H1 (cell line): ENCODE measurements at regions not wholly inside any gene's neighbourhood (a gene's known extent, or its start where the extent isn't known, plus 50 kb on each side); places are given as distances from the start of the nearest gene placed in this dataset.

Source experiments
- CTCF ChIA-PET: fragments of 300-600 bp; sonication (Branson Sonifier 250); formaldehyde crosslinking; loops from one replicate; lab custom pipeline; 2021; ENCODE audit not compliant: partially characterized antibody; lab: Charles Lee
- POLR2A ChIA-PET: fragments of 300-600 bp; sonication (Branson Sonifier 250); formaldehyde crosslinking; loops from one replicate; lab custom pipeline; 2021; ENCODE audit warnings: inconsistent platforms; ENCODE audit not compliant: partially characterized antibody; lab: Charles Lee
- DNase-seq, 2 experiments: peaks; one replicate each; pipeline versions ENCODE4 v3.0.0 to v3.0.0-alpha.2; 2010 to 2022; ENCODE audit warnings: low spot score in 2 of 2, low read depth in 1 of 2, mixed read lengths in 1 of 2
- FAIRE-seq: peaks from 2 replicates; lab custom pipeline; 2011; peaks lifted over from hg19 to GRCh38; lab: Jason Lieb, UNC
- H2AFZ ChIP-seq: 2 replicates; pipeline ENCODE4 v1.8.1; 2012; ENCODE audit warnings: low read length, inconsistent platforms
- H2AK5ac ChIP-seq: 2 replicates; pipeline ENCODE4 v1.6.1; 2013; ENCODE audit warnings: low read depth, low read length
- H2BK120ac ChIP-seq: replicated peaks from 2 replicates; pipeline ENCODE3; 2013; ENCODE audit warnings: low read depth, low read length, inconsistent platforms
- H2BK12ac ChIP-seq: 2 replicates; pipeline ENCODE4 v1.6.1; 2013; ENCODE audit warnings: low read depth, low read length
- H2BK15ac ChIP-seq: 2 replicates; pipeline ENCODE4 v1.6.1; 2013; ENCODE audit warnings: low read length
- H2BK20ac ChIP-seq: 2 replicates; pipeline ENCODE4 v1.6.1; 2013; ENCODE audit warnings: low read length
- H2BK5ac ChIP-seq: 2 replicates; pipeline ENCODE4 v1.6.1; 2013; ENCODE audit warnings: low read depth, low read length
- H3K14ac ChIP-seq: 2 replicates; pipeline ENCODE4 v1.6.1; 2013; ENCODE audit warnings: inconsistent platforms; ENCODE audit not compliant: insufficient read length
- H3K18ac ChIP-seq: 2 replicates; pipeline ENCODE4 v1.6.1; 2013; ENCODE audit warnings: low read length; ENCODE audit errors: extremely low read depth
- H3K23ac ChIP-seq: 2 replicates; pipeline ENCODE4 v1.6.1; 2013; ENCODE audit warnings: inconsistent platforms; ENCODE audit not compliant: insufficient read length
- H3K23me2 ChIP-seq: 2 replicates; pipeline ENCODE4 v1.6.1; 2013; ENCODE audit warnings: low read depth, low read length
- H3K27ac ChIP-seq: 2 replicates; pipeline ENCODE4 v1.6.1; 2011; ENCODE audit warnings: low read depth, low read length, inconsistent platforms
- H3K27me3 ChIP-seq, 4 experiments: replicated peaks in 1 of 4; 1 replicate in 1 of 4; 2 replicates in 3 of 4; pipeline versions ENCODE4 v1.6.1 to v1.8.1; 2011 to 2013; ENCODE audit warnings: low read length in 3 of 4, mild to moderate bottlenecking in 3 of 4, inconsistent platforms in 2 of 4, mixed read lengths in 2 of 4, moderate library complexity in 1 of 4; ENCODE audit not compliant: control insufficient read depth in 3 of 4, insufficient read depth in 3 of 4; ENCODE audit errors: extremely low read depth in 1 of 4
- H3K36me3 ChIP-seq, 4 experiments: 2 replicates each; pipeline versions ENCODE4 v1.6.1 to v1.8.1; 2011 to 2013; ENCODE audit warnings: mild to moderate bottlenecking in 4 of 4, low read length in 3 of 4, moderate library complexity in 2 of 4, control low read depth in 1 of 4, inconsistent platforms in 1 of 4; ENCODE audit not compliant: insufficient read depth in 4 of 4, control insufficient read depth in 2 of 4
- H3K4ac ChIP-seq: replicated peaks from 2 replicates; pipeline ENCODE3; 2013; ENCODE audit warnings: low read length, low read depth, mixed read lengths, inconsistent platforms; ENCODE audit not compliant: insufficient read length
- H3K4me1 ChIP-seq, 4 experiments: replicated peaks in 1 of 4; 1 replicate in 1 of 4; 2 replicates in 3 of 4; pipeline versions ENCODE4 v1.6.1 to v1.8.1; 2011 to 2013; ENCODE audit warnings: low read length in 3 of 4, inconsistent platforms in 2 of 4, mixed read lengths in 1 of 4; ENCODE audit not compliant: insufficient read depth in 4 of 4, control insufficient read depth in 3 of 4
- H3K4me2 ChIP-seq, 2 experiments: 2 replicates each; pipeline versions ENCODE4 v1.6.1 to v1.8.1; 2011 to 2013; ENCODE audit warnings: low read depth in 2 of 2, low read length in 2 of 2, control low read depth in 1 of 2, inconsistent platforms in 1 of 2, mild to moderate bottlenecking in 1 of 2; ENCODE audit not compliant: insufficient read depth in 1 of 2
- H3K4me3 ChIP-seq, 4 experiments: fragments of 200-600, 300-600 bp in 1 of 4; sonication (generic), shearing (Covaris generic), sonication (Bioruptor Twin) in 1 of 4; 2 replicates each; pipeline versions ENCODE4 v1.5.1 to v1.8.1; 2011 to 2016; ENCODE audit warnings: low read length in 4 of 4, low read depth in 3 of 4, control low read depth in 2 of 4, inconsistent platforms in 2 of 4, mild to moderate bottlenecking in 2 of 4, mixed read lengths in 1 of 4, moderate library complexity in 1 of 4; ENCODE audit not compliant: insufficient read depth in 2 of 4; ENCODE audit errors: extremely low read depth in 1 of 4
- H3K56ac ChIP-seq: replicated peaks from 2 replicates; pipeline ENCODE3; 2013; ENCODE audit warnings: low read depth, mild to moderate bottlenecking, mixed read lengths, low read length, inconsistent platforms; ENCODE audit not compliant: insufficient read length
- H3K79me1 ChIP-seq: 2 replicates; pipeline ENCODE4 v1.6.1; 2013; ENCODE audit warnings: low read depth, low read length, control low read depth
- H3K79me2 ChIP-seq, 2 experiments: 2 replicates each; pipeline versions ENCODE4 v1.6.1 to v1.8.1; 2012 to 2013; ENCODE audit warnings: low read length in 2 of 2, mild to moderate bottlenecking in 2 of 2, inconsistent platforms in 1 of 2; ENCODE audit not compliant: insufficient read depth in 2 of 2, control insufficient read depth in 1 of 2
- H3K9ac ChIP-seq, 4 experiments: replicated peaks in 1 of 4; 1 replicate in 1 of 4; 2 replicates in 3 of 4; pipeline versions ENCODE4 v1.6.1 to v1.8.1; 2011 to 2013; ENCODE audit warnings: low read depth in 3 of 4, low read length in 3 of 4, control low read depth in 2 of 4, mild to moderate bottlenecking in 2 of 4, moderate library complexity in 2 of 4, inconsistent platforms in 1 of 4; ENCODE audit errors: extremely low read depth in 1 of 4
- H3K9me3 ChIP-seq, 2 experiments: 2 replicates each; pipeline versions ENCODE4 v1.6.1 to v1.8.1; 2012 to 2013; ENCODE audit warnings: mild to moderate bottlenecking in 2 of 2, moderate library complexity in 2 of 2, control low read depth in 1 of 2, inconsistent platforms in 1 of 2, low read depth in 1 of 2, low read length in 1 of 2, mixed read lengths in 1 of 2; ENCODE audit not compliant: insufficient read depth in 2 of 2
- H4K20me1 ChIP-seq, 2 experiments: replicated peaks in 1 of 2; 2 replicates each; pipeline versions ENCODE3 to v1.8.1; 2011 to 2013; ENCODE audit warnings: inconsistent platforms in 2 of 2, low read length in 2 of 2, mild to moderate bottlenecking in 1 of 2; ENCODE audit not compliant: insufficient read depth in 2 of 2, control insufficient read depth in 1 of 2
- H4K5ac ChIP-seq: 2 replicates; pipeline ENCODE4 v1.6.1; 2013; ENCODE audit warnings: low read length, low read depth, mixed read lengths, inconsistent platforms; ENCODE audit not compliant: insufficient read length
- H4K8ac ChIP-seq: 2 replicates; pipeline ENCODE4 v1.8.0; 2013; ENCODE audit warnings: mild to moderate bottlenecking, moderate library complexity, low read length, inconsistent platforms; ENCODE audit not compliant: insufficient read depth; ENCODE audit errors: extremely low read depth
- H4K91ac ChIP-seq: replicated peaks from 2 replicates; pipeline ENCODE3; 2013; ENCODE audit warnings: low read length, mixed read lengths, inconsistent platforms; ENCODE audit not compliant: insufficient read length
- FOSL1 ChIP-seq: IDR thresholded peaks from 2 replicates; pipeline ENCODE4 v1.6.1; 2011; ENCODE audit warnings: mild to moderate bottlenecking, low read depth, low read length, moderate library complexity; ENCODE audit not compliant: insufficient read depth
- PHF8 ChIP-seq: fragments of 200-600 bp; sonication (generic); conservative IDR thresholded peaks from 2 replicates; pipeline ENCODE4 v1.7.1; 2012; ENCODE audit warnings: low read depth, mild to moderate bottlenecking, inconsistent platforms, low read length, moderate library complexity
- SIRT6 ChIP-seq: IDR thresholded peaks from one replicate; pipeline ENCODE4 v1.7.1; 2012; ENCODE audit warnings: low read length, inconsistent platforms
- TAF7 ChIP-seq: optimal IDR thresholded peaks from 2 replicates; pipeline ENCODE3; 2011; ENCODE audit warnings: low read depth, mild to moderate bottlenecking, inconsistent platforms, low read length, moderate library complexity, borderline replicate concordance
- WGBS, 2 experiments: shearing (Covaris generic) in 1 of 2; methylation state at CpG; one replicate each; pipeline versions ENCODE4 v1.1.6 to v1.1.7; 2013 to 2015; ENCODE audit warnings: low lambda C conversion rate in 2 of 2, mixed read lengths in 2 of 2, inconsistent platforms in 1 of 2, low coverage in 1 of 2, missing lambda C conversion rate in 1 of 2; ENCODE audit not compliant: insufficient replicate concordance in 2 of 2, insufficient coverage in 1 of 2, insufficient read length in 1 of 2; ENCODE audit errors: extremely low coverage in 1 of 2, missing lambda C conversion rate in 1 of 2; 5-methylcytosine and 5-hydroxymethylcytosine counted together

DNA sequence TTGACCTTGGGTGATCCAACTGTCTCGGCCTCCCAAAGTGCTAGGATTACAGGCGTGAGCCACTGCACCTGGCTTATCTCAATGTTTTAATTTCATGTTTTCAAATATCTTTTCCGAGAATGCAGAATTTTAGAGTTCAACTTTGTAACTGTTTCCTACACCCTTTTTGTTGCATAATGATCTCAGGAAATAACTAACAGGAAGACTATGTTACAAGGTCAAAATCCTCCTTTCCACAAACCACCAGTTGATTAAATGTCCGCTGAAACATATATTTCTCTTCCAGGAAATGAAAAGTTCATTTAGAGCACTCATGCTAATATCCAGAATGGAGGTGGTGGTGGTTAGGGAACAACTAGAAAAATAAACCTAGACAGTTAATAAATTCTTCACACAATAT, 377.8 kb downstream of the PPP4R3C start:
- Histone ChIP-seq H4K20me1 (no peaks in the 10 kb centered on the region), H2BK120ac (no peak overlapping the region), H3K27me3 (no peaks in the 10 kb centered on the region), H3K4me3 (no peak overlapping the region), H3K23ac (no peak overlapping the region), H2AFZ (no peak overlapping the region), H3K36me3 (no peaks in the 10 kb centered on the region), H2BK5ac (no peak overlapping the region), H3K79me2 (no peaks in the 10 kb centered on the region), H2BK12ac (no peak overlapping the region), H3K9ac (no peak overlapping the region), H2AK5ac (no peak overlapping the region), H3K27ac (no peak overlapping the region), H3K18ac (no peak overlapping the region), H4K8ac (no peak overlapping the region), H2BK20ac (no peak overlapping the region), H2BK15ac (no peak overlapping the region), H3K14ac (no peak overlapping the region), H3K4ac (no peak overlapping the region), H3K9me3 (no peaks in the 10 kb centered on the region), H3K4me1 (no peaks in the 10 kb centered on the region), H3K4me2 (no peak overlapping the region), H3K56ac (no peak overlapping the region), H4K91ac (no peak overlapping the region), H4K5ac (no peak overlapping the region), H3K79me1 (no peaks in the 10 kb centered on the region)
- whole genome bisulfite sequencing, 2 experiments, result 95% methylated on average over 2 of the region's 4 CpGs; no CpG with 5 or more reads in 1 of the 2 experiments
- CTCF ChIA-PET, result no interaction called here
- POLR2A ChIA-PET, result no interaction called here
- FAIRE-seq (no peak), DNase-seq (no peak)
- TF ChIP-seq FOSL1, result no peak
- no peak for TF ChIP-seq TAF7
- TF ChIP-seq PHF8, result no peak
- TF ChIP-seq SIRT6, result no peak
- TF ChIP-seq, all 59 proteins: peak for 0
- no peaks in the 10 kb centered on the region for H3K23me2 ChIP-seq
